Activated naive CD4-positive, alpha-beta T cell treated with anti-CD3 and anti-CD28 coated beads for 36 hours (primary cell): ENCODE measurements at regions not wholly inside any gene's neighbourhood (a gene's known extent, or its start where the extent isn't known, plus 50 kb on each side); places are given as distances from the start of the nearest gene placed in this dataset.
"Not testable (repeated sequence)": the region's sequence is repeated elsewhere in the genome, so short reads cannot be mapped to it uniquely, and the experiment has no call there.

Source experiments
- CTCF ChIA-PET: fragments of 350-600 bp; sonication (Branson Sonifier 250); formaldehyde crosslinking; loops from one replicate; lab custom pipeline; 2021; ENCODE audit warnings: antibody characterized with exemption; lab: Charles Lee
- DNase-seq: peaks from one replicate; pipeline ENCODE4 v3.0.0-alpha.2; 2020
- H3K27ac Mint-ChIP-seq: one replicate; pipeline ENCODE4 v1.8.0; 2021; ENCODE audit warnings: mild to moderate bottlenecking, mixed read lengths
- H3K27me3 Mint-ChIP-seq: one replicate; pipeline ENCODE4 v1.8.0; 2021; ENCODE audit warnings: low read depth, mixed read lengths
- H3K36me3 Mint-ChIP-seq: one replicate; pipeline ENCODE4 v1.8.0; 2021; ENCODE audit warnings: low read depth, mixed read lengths
- H3K4me1 Mint-ChIP-seq: one replicate; pipeline ENCODE4 v1.8.0; 2021; ENCODE audit warnings: low read depth, mixed read lengths
- H3K4me3 Mint-ChIP-seq: one replicate; pipeline ENCODE4 v1.8.0; 2021; ENCODE audit warnings: mild to moderate bottlenecking, moderate library complexity, mixed read lengths
- H3K9me3 Mint-ChIP-seq: one replicate; pipeline ENCODE4 v1.8.0; 2021; ENCODE audit warnings: mixed read lengths
- intact Hi-C: fragments of 100-400 bp; cut with micrococcal nuclease; formaldehyde crosslinking; loops from one replicate; pipeline ENCODE4 v1.15.1; 2023

DNA sequence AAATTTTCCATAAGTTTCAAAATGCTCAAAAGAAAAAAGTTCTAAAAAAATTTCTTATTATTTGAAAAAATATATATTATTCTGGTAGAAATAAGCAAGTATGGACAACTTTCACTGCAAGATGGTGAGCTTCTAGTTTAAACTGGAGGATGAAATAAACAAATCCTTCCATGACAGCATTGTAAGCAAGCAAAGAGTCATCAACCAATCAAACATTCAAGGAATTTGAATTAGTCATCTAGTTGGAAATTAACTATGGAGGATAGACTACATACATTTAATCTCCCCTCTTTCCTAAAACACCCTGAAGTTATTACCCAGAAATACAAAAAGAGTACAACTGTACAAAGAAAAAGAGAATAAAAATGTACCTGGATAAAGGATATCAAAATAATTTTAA is 51.0 kb upstream of the IRX5 start:
- Mint-ChIP-seq H3K4me1 (no peaks in the 10 kb centered on the region), H3K27ac (no peak overlapping the region), H3K27me3 (peaks cover 15% of the 10 kb centered on the region), H3K36me3 (no peaks in the 10 kb centered on the region), H3K4me3 (no peak overlapping the region), H3K9me3 (peaks cover 9% of the 10 kb centered on the region)
- intact Hi-C loops: no loop called here
- DNase-seq: no peak
- CTCF ChIA-PET: no interaction called here

DNA sequence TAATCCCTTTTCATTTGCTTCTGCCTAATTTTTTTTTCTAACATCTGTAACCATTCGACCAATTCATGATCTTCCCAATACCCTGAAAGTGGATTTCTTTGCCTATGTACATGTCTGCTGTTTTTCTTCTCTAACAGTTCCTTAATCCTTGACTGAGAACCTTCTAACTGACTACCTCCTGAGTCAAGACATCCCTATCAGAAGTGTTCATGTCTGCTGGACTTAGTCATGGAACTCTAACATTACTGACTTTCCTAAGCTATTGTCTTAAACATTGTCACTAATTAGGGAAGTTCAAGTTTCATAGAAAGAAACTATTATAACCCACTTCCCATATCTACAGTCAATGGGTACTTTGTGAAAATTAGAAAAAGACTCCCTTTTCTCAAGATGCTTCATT is 52.4 kb upstream of the IRX5 start:
- intact Hi-C loops: no loop called here

DNA sequence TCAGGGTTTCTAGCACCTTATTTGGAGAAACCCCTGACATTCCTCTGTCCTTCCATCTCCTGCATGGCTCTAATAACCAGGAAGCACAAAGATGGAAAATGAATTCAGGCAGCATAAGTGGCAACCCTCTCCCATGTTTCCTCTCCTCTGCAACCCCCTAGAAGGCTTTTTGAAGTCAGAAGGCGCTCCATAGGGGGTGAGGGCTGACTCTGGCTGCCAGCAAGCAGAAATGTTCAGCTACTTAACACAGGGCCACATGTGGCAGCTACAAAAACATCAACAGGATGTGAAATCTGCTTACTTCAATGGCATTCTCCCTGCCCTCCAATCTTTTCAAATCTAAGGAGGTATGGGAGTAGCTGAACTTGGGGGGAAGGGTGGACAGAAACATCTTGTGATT is 55.2 kb upstream of the IRX5 start:
- Mint-ChIP-seq H3K36me3 (peaks cover 1% of the 10 kb centered on the region), H3K9me3 (no peaks in the 10 kb centered on the region), H3K4me1 (no peaks in the 10 kb centered on the region), H3K27ac (no peak overlapping the region), H3K4me3 (no peak overlapping the region), H3K27me3 (peaks cover 18% of the 10 kb centered on the region)
- intact Hi-C loops: no loop called here
- CTCF ChIA-PET: no interaction called here
- no peak for DNase-seq

More for the DNA sequence above, 52.4 kb upstream of the IRX5 start:
- Mint-ChIP-seq H3K27ac (no peak overlapping the region), H3K4me1 (no peaks in the 10 kb centered on the region), H3K4me3 (no peak overlapping the region), H3K36me3 (peaks cover 1% of the 10 kb centered on the region), H3K9me3 (peaks cover 5% of the 10 kb centered on the region), H3K27me3 (peaks cover 18% of the 10 kb centered on the region)
- no peak for DNase-seq
- CTCF ChIA-PET: no interaction called here

DNA sequence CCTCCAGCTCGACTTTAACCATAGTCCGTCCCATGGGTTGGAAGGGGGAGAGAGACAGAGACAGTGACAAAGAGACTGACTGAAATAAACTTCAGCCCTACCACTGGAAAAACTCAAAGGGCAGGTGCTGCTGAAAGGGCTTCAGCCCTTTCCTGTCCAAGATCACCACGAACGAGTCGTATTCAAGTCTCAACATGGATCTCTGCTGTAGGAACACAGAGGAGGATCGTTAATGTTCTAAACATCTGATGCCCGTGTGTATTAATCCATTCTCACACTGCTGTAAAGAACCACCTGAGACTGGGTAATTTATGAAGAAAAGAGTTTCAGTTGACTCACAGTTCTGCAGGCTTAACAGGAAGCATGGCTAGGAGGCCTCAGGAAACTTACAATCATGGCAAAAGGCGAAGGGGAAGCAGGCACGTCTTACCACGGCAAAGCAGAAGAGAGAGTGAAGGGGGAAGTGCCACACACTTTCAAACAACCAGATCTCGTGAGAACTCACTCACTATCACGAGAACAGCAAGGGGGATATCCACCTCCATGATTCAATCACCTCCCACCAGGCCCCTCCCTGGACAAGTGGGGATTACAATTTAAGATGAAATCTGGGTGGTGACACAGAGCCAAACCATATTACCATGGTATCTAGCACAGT is 56.8 kb upstream of the IRX5 start:
- DNase-seq, H3K27ac Mint-ChIP-seq, H3K4me3 Mint-ChIP-seq, H3K36me3 Mint-ChIP-seq, intact Hi-C loops, CTCF ChIA-PET, H3K9me3 Mint-ChIP-seq, H3K4me1 Mint-ChIP-seq: not testable (repeated sequence)
- peaks cover 13% of the 10 kb centered on the region for H3K27me3 Mint-ChIP-seq

DNA sequence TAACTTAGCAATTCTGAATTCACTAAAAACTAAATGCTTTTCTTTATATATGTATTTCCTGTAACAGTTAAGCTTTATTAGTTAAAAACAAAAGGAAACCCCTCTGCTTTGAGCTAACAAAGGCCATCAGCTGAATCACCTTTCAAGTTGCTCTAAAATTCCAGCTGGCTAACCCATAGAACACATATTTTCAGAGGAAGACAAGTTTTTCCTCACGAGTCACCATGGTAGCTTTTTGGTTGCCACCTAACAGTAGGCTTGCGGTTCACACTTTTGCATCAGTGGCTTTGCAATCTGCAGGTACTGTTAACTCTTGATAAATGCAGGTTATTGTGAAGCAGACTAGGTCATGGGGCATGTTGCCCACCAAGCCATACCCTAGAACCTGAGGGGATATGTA is 57.6 kb upstream of the IRX5 start:
- Mint-ChIP-seq H3K27ac (no peak overlapping the region), H3K4me1 (no peaks in the 10 kb centered on the region), H3K4me3 (no peak overlapping the region), H3K36me3 (peaks cover 1% of the 10 kb centered on the region), H3K9me3 (no peaks in the 10 kb centered on the region), H3K27me3 (peaks cover 10% of the 10 kb centered on the region)
- CTCF ChIA-PET: no interaction called here
- intact Hi-C loops: no loop called here
- DNase-seq: no peak

DNA sequence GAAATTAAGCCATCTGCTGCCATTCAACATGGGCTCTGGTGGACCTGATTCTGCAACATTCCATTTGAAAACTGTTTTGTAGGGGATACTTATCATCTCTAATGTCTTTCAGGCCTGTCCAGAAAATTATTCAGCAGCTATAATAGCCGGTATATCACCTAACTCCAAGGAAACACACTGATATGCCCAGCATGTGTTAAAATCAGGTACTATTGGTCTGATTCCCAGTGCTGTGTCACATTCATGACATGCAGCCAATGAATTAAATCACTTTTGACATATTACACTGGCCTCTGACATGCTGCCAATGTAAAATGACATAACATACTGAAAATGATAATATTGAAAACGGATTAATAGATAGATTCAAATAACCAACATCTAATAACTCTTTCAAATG is 60.5 kb upstream of the IRX5 start:
- no peaks in the 10 kb centered on the region for H3K4me1 Mint-ChIP-seq
- peaks cover 1% of the 10 kb centered on the region for H3K36me3 Mint-ChIP-seq
- H3K4me3 Mint-ChIP-seq: no peak overlapping the region
- no peak for DNase-seq
- intact Hi-C loops: no loop called here
- H3K9me3 Mint-ChIP-seq: no peaks in the 10 kb centered on the region
- H3K27me3 Mint-ChIP-seq: peaks cover 6% of the 10 kb centered on the region
- CTCF ChIA-PET: no interaction called here
- no peak overlapping the region for H3K27ac Mint-ChIP-seq

DNA sequence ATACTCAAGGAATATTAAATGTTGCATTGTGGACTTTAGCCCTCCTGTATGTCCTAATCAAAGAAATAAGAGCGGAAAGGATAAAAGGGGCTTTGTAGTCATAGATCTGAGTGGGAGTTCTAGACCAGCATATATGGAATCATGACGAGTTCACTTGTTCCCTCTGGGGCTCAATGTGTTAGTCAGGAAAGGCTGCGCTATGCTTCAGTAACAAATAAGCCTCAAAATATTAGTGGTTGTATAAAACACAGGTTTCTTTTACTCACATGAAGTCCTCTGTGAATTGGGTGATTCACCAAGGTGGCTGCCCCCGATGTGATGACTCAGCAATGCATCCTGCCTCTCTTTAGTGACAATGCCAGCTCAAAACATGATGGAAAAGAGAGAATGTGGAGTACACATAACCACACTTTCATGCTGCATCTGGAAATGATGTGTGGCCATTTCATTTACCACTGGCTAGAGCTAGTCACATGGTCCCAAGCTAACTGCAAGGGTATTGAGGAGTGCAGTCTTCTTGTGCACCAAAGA is 63.3 kb upstream of the IRX5 start:
- Mint-ChIP-seq H3K9me3 (no peaks in the 10 kb centered on the region), H3K27me3 (peaks cover 3% of the 10 kb centered on the region), H3K27ac (no peak overlapping the region), H3K36me3 (no peaks in the 10 kb centered on the region), H3K4me3 (no peak overlapping the region), H3K4me1 (no peaks in the 10 kb centered on the region)
- CTCF ChIA-PET: no interaction called here
- peak; percentile 13 for DNase-seq
- intact Hi-C loops: no loop called here

DNA sequence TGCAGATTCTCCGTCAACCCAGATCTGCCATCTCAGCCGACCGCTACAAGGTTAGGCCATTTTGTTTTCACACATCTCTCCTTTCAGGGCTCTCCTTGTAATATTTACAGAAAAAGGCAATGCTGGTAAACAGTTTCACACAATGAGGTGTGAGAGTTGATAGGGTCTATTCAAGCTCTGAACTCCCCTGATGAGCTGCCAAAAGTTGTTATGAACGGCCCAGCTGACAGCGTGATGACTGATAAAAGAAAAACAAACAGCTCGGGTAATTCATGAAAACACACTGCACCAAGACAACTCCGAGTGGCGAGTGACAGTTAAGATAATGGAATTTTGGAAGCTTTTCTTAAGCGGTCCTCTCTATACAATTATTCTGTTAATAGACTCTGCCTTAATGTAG is 68.1 kb upstream of the IRX5 start:
- Mint-ChIP-seq H3K27ac (no peak overlapping the region), H3K36me3 (no peaks in the 10 kb centered on the region), H3K9me3 (no peaks in the 10 kb centered on the region), H3K4me3 (no peak overlapping the region), H3K4me1 (no peaks in the 10 kb centered on the region), H3K27me3 (peaks cover 15% of the 10 kb centered on the region)
- CTCF ChIA-PET: no interaction called here
- DNase-seq: no peak
- intact Hi-C loops: no loop called here

DNA sequence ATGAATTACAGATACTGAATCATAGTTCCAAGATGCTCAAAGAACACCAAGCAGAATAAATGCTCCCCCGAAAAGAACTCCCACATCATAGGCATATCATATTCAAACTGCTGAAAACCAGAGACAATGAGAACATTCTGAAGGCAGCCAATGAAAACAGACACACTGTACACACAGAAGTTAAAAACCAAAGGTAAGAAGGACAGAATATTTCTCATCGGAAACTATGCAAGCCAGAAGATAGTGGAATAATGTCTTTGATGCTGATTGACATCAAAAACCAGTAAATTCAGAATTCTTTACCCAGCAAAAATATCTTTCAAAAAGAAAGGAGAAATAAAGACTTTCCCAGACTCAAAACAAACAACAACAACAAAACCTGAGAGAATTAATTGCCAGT is 73.8 kb upstream of the IRX5 start:
- H3K27me3 Mint-ChIP-seq: peaks cover 14% of the 10 kb centered on the region

DNA sequence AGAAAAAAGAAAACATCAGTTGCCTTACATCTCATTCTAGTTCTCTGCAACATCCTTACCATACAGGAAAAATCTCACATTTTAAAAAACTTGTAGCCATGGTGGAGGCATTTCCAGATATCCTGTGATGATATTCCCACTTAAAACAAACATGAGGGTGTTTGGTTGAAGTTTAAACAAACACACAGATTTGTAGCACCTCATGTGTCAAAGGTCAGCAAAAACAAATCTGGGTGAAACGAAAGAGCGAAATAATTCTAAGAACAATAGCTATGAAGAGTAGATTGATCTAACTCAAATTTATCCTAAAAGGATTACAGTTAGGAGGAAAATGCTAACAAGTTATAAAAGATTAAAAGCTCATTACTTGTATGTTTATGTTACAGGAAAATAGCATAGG is 83.1 kb upstream of the IRX5 start:
- intact Hi-C loops: no loop called here

More for the DNA sequence above, 73.8 kb upstream of the IRX5 start:
- H3K9me3 Mint-ChIP-seq: peaks cover 8% of the 10 kb centered on the region
- H3K4me1 Mint-ChIP-seq: no peaks in the 10 kb centered on the region
- no peaks in the 10 kb centered on the region for H3K36me3 Mint-ChIP-seq
- no peak overlapping the region for H3K4me3 Mint-ChIP-seq
- H3K27ac Mint-ChIP-seq: no peak overlapping the region
- CTCF ChIA-PET: no interaction called here
- intact Hi-C loops: no loop called here
- no peak for DNase-seq

DNA sequence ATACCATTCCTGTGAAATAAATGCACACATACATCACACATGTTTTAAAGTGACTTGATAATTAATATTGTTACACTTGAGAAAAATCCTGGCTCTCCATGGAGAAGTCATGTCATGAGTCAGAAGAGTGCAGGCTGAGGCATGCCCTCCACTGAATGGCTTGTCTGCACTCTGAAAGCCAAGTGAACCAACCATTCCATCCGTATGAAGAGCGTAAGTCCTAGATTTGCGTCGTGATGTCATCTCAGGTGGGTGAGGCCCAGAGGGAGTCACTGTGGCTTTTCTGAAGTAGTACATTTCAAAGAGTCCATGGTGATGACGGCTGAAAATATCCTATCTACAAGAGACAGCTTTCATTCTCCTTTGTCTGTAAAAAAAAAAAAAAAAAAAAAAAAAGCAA is 83.5 kb upstream of the IRX5 start:
- intact Hi-C loops: no loop called here
- no peaks in the 10 kb centered on the region for H3K36me3 Mint-ChIP-seq
- H3K4me3 Mint-ChIP-seq: no peak overlapping the region
- peaks cover 2% of the 10 kb centered on the region for H3K27me3 Mint-ChIP-seq
- peaks cover 6% of the 10 kb centered on the region for H3K9me3 Mint-ChIP-seq
- CTCF ChIA-PET: no interaction called here
- DNase-seq: no peak
- no peaks in the 10 kb centered on the region for H3K4me1 Mint-ChIP-seq
- no peak overlapping the region for H3K27ac Mint-ChIP-seq

More for the DNA sequence above, 83.1 kb upstream of the IRX5 start:
- CTCF ChIA-PET: no interaction called here
- no peaks in the 10 kb centered on the region for H3K36me3 Mint-ChIP-seq
- H3K4me3 Mint-ChIP-seq: no peak overlapping the region
- no peak overlapping the region for H3K27ac Mint-ChIP-seq
- no peak for DNase-seq
- H3K9me3 Mint-ChIP-seq: peaks cover 6% of the 10 kb centered on the region
- H3K4me1 Mint-ChIP-seq: no peaks in the 10 kb centered on the region
- H3K27me3 Mint-ChIP-seq: peaks cover 2% of the 10 kb centered on the region

DNA sequence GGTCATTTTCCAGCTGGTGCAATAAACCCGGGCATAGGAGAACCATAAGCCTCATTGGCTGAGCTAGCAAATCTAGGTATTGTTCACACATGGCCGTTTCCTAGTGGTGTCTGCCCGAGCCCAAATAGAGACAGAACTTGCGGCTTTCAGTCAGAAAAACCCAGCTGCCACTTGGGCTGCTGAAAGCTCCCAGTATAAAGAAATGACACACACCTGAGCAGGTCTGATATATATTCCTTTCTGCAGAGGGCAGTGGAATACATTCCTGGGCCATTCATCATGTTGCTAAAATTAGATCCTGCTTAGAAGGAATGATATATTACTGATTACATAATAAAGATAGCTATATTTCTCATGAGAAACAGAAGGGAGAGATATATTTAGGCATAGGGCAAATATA is 83.9 kb upstream of the IRX5 start:
- H3K27me3 Mint-ChIP-seq: peaks cover 2% of the 10 kb centered on the region
- peaks cover 6% of the 10 kb centered on the region for H3K9me3 Mint-ChIP-seq
- H3K4me1 Mint-ChIP-seq: no peaks in the 10 kb centered on the region
- CTCF ChIA-PET: no interaction called here
- intact Hi-C loops: no loop called here
- H3K27ac Mint-ChIP-seq: no peak overlapping the region
- no peak overlapping the region for H3K4me3 Mint-ChIP-seq
- H3K36me3 Mint-ChIP-seq: no peaks in the 10 kb centered on the region
- no peak for DNase-seq

DNA sequence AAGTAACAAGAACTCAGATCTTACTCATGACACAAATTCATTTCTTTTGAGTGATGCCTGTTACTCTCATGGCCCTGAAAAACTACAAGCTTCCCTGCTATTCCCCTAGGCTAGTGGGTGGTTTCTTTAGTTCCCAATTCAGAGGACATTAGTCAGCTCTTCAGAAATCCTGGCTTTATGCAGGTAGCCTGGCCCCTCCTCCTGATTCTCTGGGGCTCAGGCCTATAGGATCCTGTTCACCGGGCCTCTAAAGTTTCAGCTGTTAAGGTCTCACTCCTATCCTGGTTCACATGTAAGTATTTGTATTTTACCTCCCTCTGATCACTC is 87.3 kb upstream of the IRX5 start:
- intact Hi-C loops: no loop called here
- Mint-ChIP-seq H3K4me3 (no peak overlapping the region), H3K9me3 (peaks cover 8% of the 10 kb centered on the region), H3K27me3 (peaks cover 2% of the 10 kb centered on the region), H3K36me3 (no peaks in the 10 kb centered on the region), H3K4me1 (no peaks in the 10 kb centered on the region), H3K27ac (no peak overlapping the region)
- no peak for DNase-seq
- CTCF ChIA-PET: no interaction called here
